GM21737 (cell line): ENCODE measurements at regions not wholly inside any gene's neighbourhood (a gene's known extent, or its start where the extent isn't known, plus 50 kb on each side); places are given as distances from the start of the nearest gene placed in this dataset.
"Not testable (repeated sequence)": the region's sequence is repeated elsewhere in the genome, so short reads cannot be mapped to it uniquely, and the experiment has no call there.

Experiments
- ATAC-seq: cut with Tn5 transposase; IDR thresholded peaks from one replicate; pipeline ENCODE4 v1.9.1; 2021; ENCODE audit warnings: mild to moderate bottlenecking, moderate library complexity; ENCODE audit not compliant: unreplicated experiment

DNA sequence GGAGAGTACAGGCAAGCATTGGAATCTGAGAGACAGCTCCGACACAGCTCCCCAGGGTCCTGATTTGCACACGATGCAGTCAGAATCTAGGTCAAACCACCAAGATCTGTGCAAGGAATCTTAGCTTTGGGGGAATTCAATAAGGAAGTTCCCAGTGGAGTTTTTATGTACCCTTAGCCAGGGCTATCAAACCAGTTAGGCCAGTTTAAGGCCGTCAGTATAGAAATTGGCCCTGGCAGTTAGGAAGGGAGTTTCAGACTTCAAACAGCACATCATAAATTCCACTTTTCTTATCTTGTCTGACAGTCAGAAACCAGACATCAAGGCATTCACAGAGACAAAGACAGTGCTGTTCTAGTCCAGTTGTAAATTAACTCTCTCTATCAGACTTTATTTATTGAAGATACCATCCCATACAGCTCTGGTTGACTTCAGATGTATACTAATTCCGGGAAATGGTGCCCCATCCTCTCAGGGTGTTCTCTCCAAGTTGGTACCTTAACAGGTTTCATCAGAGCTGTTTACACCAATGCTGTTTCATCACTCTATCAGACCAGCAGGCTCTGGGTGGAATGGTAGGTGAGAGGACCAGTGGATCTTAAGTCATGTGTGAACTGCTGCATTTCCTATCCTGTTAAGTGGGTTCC, 157.5 kb upstream of the ATF7IP start:
- no peak for ATAC-seq

GRCh38 chr12:14211947-14212387, 153.5 kb upstream of the ATF7IP start:
- ATAC-seq: no peak

DNA sequence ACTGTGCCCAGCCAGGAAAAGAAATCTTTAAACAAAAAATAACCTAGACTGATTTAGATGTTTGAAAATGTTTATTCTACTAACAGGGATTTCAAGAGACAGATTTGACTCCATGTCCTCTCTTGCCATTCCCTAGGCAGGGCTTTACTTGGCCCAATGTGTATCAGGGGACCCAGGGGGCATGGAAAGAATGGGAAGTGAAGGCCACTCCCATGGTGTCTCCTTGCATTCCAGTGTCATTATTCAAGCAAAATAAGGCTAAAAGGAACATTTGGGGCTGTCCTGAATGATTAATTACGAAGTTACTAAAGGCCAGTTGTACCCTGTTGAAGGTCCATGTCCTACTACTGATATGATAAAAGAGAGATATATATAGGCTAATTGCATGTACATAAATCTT, 151.9 kb upstream of the ATF7IP start:
- no peak for ATAC-seq

- no peak for ATAC-seq
These were observed 151.0 kb upstream of the ATF7IP start for GRCh38 chr12:14214495-14214894.

DNA sequence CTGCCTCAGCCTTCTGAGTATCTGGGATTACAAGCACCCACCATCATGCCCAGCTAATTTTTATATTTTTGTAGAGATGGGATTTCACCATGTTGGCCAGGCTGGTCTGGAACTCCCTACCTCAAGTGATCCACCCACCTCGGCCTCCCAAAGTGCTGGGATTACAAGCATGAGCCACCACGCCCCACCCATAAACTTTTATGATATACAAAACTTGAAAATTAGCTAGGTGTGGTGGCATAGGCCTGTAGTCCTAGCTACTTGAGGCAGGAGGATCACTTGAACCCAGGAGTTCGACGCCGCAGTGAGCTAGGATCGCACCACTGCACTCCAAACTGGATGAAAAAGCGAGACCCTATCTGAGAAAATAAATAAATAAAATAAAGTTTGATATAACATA, 149.5 kb upstream of the ATF7IP start:
- not testable (repeated sequence) for ATAC-seq

GRCh38 chr12:14216405-14217294, 148.8 kb upstream of the ATF7IP start:
- no peak for ATAC-seq

DNA sequence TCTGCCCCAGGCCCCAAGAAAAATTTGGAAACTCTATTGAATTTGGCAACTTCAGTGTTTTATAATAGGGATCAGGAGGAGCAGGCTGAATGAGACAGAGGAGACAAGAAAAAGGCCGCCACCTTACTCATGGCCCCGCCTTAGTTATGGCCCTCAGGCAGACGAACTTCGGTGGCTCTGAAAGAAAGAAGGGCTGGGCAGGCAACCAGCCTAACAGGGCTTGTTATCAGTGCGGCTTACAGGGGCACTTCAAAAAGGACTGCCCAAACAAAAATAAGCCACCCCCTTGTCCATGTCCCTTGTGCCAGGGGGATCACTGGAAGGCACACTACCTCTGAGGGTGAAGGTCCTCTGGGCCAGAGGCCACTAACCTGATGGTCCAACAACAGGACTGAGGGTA, 146.3 kb upstream of the ATF7IP start:
- no peak for ATAC-seq

DNA sequence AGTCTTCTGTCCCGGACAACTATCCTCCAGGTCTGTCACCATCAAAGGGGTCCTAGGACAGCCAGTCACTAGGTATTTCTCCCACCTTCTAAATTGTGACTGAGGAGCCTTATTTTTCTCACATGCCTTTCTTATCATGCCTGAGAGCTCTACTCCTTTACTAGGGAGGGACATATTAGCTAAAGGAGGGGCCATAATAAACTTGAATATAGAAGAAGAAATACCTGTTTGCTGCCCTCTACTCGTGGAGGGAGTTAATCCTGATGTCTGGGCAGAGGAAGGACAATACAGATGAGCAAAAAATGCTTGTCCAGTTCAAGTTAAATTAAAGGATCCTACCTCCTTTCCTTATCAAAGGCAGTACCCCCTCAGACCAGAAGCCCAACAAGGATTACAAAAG, 145.8 kb upstream of the ATF7IP start:
- not testable (repeated sequence) for ATAC-seq

GRCh38 chr12:14225064-14225463, 140.4 kb upstream of the ATF7IP start:
- ATAC-seq: no peak

GRCh38 chr12:14235176-14235575, 130.3 kb upstream of the ATF7IP start:
- ATAC-seq: not testable (repeated sequence)

DNA sequence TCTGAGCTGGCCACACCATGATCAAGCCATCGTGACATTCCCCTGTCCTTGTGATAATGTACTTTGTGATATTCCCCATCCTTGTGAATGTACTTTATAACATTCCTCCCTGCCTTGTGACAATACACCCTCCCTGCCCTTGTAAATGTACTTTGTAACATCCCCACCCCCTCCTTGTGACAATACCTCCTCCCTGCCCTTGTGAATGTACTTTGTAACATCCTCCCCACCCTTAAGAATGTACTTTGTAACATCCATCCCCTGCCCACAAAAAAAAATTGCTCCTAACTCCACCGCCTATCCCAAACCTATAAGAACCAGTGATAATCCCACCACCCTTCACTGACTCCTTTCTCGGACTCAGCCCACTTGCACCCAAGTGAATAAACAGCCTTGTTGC, 128.8 kb upstream of the ATF7IP start:
- ATAC-seq: not testable (repeated sequence)

DNA sequence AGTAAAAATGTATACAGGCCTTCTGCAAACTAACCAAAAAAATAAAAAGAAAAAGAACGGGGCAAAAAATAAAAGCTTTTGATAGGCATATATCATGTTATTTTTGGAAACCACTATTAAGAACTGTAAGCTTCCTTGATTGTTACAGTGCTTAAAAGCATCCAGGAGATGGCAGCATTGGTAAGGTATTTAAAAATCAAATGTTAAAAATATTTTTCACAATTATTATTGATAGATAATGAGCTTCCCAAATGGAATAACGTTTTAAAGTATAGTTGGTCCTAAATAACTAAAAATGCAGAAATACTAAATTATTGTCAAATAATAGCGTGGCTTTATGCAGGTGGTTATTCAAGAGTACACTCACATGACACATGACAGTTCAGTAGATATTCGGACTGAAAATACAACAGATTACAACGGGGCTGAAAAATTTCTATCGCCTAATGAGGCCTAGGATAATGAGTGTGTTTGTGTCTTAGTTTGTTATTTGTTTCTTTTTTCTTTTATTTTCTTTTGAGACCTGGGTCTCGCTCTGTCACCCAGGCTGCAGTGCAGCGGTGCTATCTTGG, 127.2 kb upstream of the ATF7IP start:
- ATAC-seq: no peak

DNA sequence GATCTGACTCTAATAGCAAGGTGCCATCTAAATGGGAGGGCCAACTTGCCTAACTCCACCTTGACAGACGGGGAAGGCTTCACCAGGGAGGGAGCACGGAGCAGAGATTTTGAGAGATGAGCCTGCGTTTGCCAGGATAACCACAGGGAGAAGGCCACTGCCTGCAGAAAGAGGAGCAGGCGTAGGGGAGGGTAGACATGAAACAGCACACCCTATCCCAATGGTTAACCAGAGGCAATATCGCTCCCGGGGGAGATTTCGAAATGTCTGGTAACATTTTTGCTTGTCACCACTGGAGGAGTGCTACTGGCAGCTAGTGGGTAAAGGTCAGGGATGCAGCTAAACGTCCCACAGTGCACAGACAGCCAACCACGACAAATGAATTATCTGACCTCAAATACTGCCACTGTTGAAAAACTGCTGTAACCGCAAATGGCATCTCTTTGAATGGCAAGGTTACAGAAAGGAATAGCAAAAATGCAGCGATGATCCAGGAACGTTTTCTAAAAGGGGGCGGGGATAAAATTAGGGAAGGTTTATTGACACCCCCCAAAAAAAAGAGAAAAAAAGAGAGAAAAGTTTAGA, 126.0 kb upstream of the ATF7IP start:
- ATAC-seq: peak; percentile 78

GRCh38 chr12:14239935-14240872, 125.3 kb upstream of the ATF7IP start:
- ATAC-seq: peak; percentile 36

DNA sequence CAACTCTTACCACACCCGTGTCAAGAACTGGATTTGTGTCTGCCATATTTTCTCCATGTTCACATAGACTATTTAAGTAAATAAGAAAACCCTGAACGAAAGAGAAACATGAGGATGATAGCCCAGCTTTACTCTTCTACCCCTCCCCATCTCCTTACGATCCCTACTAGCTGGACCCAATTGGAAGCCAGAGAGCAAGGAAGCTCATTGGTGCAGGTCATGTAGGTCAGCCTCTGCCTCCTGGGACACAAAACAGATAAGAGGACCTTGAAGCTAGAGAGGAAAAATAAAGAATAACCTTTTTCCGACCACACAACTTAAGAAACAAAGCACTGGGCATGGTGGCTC, 124.6 kb upstream of the ATF7IP start:
- ATAC-seq: no peak

DNA sequence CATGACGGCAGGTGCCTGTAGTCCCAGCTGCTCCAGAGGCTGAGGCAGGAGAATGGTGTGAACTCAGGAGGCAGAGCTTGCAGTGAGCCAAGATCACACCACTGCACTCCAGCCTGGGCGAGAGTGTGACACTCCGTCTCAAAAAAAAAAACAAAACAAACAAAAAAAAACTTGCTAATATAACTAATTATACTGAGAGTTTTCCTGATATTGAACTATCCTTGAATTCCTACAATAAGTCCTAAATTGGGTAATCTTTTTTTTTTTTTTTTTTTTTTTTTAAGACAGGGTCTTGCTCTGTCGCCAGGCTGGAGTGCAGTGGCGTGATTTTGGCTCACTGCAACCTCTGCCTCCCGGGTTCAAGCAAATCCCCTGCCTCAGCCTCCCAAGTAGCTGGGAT, 122.7 kb upstream of the ATF7IP start:
- not testable (repeated sequence) for ATAC-seq

- ATAC-seq: no peak
These were observed 121.5 kb upstream of the ATF7IP start for GRCh38 chr12:14243941-14244340.

GRCh38 chr12:14244876-14245669, 120.4 kb upstream of the ATF7IP start:
- no peak for ATAC-seq

GRCh38 chr12:14247166-14247565, 118.3 kb upstream of the ATF7IP start:
- ATAC-seq: no peak

DNA sequence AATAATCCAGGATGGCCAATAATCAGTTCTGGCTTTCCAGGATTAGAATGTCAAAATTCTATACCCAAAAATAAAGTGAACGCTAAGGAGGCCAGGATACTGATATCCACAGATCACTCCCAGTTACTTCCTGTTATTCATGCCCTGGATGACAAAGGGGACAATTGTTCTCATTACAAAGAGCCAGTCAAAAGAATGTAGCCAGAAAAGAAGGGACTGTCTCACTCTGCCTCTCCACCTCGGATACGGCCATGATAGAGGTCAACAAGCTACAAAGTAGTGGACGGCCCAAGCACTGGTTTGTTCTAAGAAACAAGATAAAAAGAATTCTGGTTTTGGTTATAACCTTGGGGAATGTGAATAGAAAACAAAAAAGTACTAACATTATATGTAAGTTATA, 116.1 kb upstream of the ATF7IP start:
- ATAC-seq: no peak
